ENCODE measurements at regions not wholly inside any gene's neighbourhood (a gene's known extent, or its start where the extent isn't known, plus 50 kb on each side); places are given as distances from the start of the nearest gene placed in this dataset.

DNA sequence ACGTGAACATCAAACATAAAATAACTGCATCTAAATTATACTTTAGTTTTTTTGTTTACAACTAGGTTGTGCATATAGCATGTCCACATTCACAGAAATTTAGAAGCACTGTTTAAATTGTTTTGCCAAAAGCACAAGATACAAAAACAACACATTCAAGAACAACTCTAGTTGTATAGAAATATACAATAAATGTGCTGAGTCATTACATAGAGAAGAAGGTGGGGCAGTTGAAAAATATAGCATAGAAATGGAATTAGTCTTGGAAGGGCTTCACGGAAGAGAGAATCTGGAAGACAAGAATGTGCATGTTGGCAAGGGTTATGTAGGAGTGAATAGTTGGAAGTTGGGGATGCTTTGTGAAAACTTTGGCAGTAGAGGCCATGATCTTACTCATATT lies 239.0 kb upstream of the GLRA2 start:
- TF ChIP-seq, protein P1, sequence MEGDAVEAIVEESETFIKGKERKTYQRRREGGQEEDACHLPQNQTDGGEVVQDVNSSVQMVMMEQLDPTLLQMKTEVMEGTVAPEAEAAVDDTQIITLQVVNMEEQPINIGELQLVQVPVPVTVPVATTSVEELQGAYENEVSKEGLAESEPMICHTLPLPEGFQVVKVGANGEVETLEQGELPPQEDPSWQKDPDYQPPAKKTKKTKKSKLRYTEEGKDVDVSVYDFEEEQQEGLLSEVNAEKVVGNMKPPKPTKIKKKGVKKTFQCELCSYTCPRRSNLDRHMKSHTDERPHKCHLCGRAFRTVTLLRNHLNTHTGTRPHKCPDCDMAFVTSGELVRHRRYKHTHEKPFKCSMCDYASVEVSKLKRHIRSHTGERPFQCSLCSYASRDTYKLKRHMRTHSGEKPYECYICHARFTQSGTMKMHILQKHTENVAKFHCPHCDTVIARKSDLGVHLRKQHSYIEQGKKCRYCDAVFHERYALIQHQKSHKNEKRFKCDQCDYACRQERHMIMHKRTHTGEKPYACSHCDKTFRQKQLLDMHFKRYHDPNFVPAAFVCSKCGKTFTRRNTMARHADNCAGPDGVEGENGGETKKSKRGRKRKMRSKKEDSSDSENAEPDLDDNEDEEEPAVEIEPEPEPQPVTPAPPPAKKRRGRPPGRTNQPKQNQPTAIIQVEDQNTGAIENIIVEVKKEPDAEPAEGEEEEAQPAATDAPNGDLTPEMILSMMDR (IDR thresholded peaks at IDR 0.05): no peak
- no peak for TF ChIP-seq EP300 (IDR thresholded peaks at IDR 0.05)
- no peak for TF ChIP-seq POLR2A (IDR thresholded peaks at IDR 0.05)
